ENCODE measurements at regions not wholly inside any gene's neighbourhood (a gene's known extent, or its start where the extent isn't known, plus 50 kb on each side); places are given as distances from the start of the nearest gene placed in this dataset.

DNA sequence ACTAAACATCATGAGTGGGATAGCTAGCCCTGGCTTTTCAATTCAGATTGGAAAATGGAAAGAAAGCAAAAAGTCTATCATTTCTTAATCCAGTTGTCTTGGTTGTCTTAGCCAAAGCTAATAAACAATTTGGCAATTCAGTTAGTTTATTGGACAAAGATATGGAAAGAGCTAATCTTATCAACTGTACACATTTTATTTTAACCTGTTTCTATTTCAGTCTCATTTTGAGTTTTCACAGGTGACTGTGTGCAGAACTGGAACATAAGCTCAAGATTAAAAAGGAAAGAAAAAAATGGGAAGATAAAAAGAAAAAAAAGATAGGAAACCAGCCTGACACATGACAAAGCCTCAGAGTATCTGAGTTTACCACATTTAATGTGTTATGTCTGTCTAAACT, 642.6 kb downstream of the SQOR start:
- Histone ChIP-seq H3K27me3 (no peaks in the 10 kb centered on the region), H3K4me1 (ENCODE audit: low read depth) (no peaks in the 10 kb centered on the region), H3K36me3 (no peaks in the 10 kb centered on the region), H3K4me3 (no peak overlapping the region), H3K27ac (no peak overlapping the region), H3K9me3 (ENCODE audit: low read depth) (no peaks in the 10 kb centered on the region)
- no peak for DNase-seq (ENCODE audit: low read depth in 1 of 2, low spot score in 1 of 2)
- TF ChIP-seq, protein P1, sequence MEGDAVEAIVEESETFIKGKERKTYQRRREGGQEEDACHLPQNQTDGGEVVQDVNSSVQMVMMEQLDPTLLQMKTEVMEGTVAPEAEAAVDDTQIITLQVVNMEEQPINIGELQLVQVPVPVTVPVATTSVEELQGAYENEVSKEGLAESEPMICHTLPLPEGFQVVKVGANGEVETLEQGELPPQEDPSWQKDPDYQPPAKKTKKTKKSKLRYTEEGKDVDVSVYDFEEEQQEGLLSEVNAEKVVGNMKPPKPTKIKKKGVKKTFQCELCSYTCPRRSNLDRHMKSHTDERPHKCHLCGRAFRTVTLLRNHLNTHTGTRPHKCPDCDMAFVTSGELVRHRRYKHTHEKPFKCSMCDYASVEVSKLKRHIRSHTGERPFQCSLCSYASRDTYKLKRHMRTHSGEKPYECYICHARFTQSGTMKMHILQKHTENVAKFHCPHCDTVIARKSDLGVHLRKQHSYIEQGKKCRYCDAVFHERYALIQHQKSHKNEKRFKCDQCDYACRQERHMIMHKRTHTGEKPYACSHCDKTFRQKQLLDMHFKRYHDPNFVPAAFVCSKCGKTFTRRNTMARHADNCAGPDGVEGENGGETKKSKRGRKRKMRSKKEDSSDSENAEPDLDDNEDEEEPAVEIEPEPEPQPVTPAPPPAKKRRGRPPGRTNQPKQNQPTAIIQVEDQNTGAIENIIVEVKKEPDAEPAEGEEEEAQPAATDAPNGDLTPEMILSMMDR (IDR thresholded peaks at IDR 0.05; ENCODE audit: low read depth, low read length): no peak

DNA sequence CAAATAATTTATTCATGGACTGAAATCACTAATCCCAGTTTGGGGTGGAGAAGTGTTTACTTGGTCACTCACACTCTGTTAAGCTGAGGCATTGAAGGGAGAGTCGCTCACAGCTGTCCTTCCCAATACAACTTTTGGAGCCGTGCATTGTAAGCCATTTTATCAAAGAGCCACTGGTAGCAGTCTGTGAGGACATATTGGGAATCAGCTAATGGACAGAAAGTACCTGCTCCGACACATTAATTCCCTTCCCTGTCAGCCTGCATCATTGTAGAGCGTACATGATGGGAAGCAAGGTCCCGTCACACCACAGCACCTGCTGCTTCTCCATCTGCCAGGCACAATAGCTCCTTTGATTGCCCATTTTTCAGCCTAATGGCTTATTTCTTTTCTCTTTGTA, 643.2 kb downstream of the SQOR start:
- no peak overlapping the region for H3K4me3 ChIP-seq
- H3K9me3 ChIP-seq (ENCODE audit: low read depth): no peaks in the 10 kb centered on the region
- TF ChIP-seq, protein P1 (IDR thresholded peaks at IDR 0.05; ENCODE audit: low read depth, low read length): no peak
- no peaks in the 10 kb centered on the region for H3K36me3 ChIP-seq
- H3K27me3 ChIP-seq: no peaks in the 10 kb centered on the region
- no peak overlapping the region for H3K27ac ChIP-seq
- H3K4me1 ChIP-seq (ENCODE audit: low read depth): no peaks in the 10 kb centered on the region
- no peak for DNase-seq (ENCODE audit: low read depth in 1 of 2, low spot score in 1 of 2)

DNA sequence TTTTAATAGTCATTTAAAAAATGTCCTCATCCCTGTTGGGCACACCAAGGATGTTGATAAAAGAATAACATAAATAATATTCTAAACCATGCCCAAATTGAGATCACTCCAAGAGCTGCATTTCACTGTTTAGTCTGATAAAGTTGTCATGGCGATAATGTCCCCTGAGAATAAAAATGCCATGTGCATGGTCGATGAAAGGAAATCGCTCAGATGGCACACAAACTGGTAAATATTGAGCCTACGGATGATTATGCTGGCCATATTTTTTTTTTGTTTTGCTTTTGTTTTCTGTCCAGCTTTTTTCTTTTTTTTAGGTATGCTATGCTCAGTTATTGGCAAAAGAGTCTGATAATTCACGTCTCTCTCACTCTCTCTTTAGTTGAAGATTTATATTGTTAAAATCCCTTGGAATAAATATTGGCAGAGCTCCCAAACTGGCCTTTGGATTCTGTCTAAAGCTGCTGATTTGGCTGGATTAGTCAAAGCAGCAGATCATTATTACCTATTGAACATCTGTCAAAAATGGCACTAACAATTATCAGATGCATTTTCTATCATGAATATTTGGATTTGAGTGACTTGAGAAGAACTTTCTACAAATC, 643.8 kb downstream of the SQOR start:
- Histone ChIP-seq H3K27me3 (no peaks in the 10 kb centered on the region), H3K27ac (no peak overlapping the region), H3K4me3 (no peak overlapping the region), H3K4me1 (ENCODE audit: low read depth) (no peaks in the 10 kb centered on the region), H3K9me3 (ENCODE audit: low read depth) (no peaks in the 10 kb centered on the region), H3K36me3 (no peaks in the 10 kb centered on the region)
- TF ChIP-seq, protein P1 (IDR thresholded peaks at IDR 0.05; ENCODE audit: low read depth, low read length): no peak
- DNase-seq (ENCODE audit: low read depth in 1 of 2, low spot score in 1 of 2): no peak

DNA sequence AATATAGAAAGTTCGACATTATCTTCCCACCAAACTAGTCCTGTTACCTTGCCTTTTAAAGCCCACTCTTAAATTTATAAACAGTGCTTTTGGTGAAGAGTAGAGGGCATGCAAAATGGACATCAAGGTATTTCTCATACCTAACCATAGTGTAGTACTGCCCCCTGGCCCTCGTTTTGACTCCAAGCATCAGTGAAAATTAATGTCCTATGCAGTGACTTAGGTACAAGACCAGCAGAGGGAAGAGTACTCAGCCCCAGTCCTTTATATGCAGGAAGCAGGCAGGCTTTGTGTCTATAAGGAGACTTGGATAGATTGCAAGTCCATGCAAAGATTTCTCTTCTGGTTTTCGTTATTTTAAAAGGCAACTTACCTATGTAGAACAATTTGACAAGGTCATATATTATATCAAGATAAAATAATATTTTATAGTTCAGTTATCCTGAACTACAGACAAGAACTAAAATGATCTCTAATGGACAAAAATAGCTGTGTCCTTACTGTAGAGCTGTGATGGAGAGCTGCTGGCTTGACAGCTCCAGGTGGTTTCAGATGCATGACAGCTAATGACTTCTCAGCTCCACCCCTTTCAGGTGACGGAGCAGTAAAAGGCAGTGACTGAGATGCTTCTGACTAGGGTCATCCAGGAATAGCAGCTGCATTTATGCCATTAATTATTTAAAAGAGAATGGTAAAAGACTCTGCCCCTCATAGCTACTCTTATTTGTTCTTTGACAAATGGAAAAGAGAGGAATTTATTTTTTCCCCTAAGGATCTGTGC, 646.1 kb downstream of the SQOR start:
- H3K27ac ChIP-seq: no peak overlapping the region
- no peaks in the 10 kb centered on the region for H3K27me3 ChIP-seq
- no peaks in the 10 kb centered on the region for H3K9me3 ChIP-seq (ENCODE audit: low read depth)
- H3K36me3 ChIP-seq: no peaks in the 10 kb centered on the region
- peak in 1 of 2 donors; percentile 42 for DNase-seq (ENCODE audit: low read depth in 1 of 2, low spot score in 1 of 2)
- TF ChIP-seq, protein P1 (IDR thresholded peaks at IDR 0.05; ENCODE audit: low read depth, low read length): no peak
- no peak overlapping the region for H3K4me3 ChIP-seq
- no peaks in the 10 kb centered on the region for H3K4me1 ChIP-seq (ENCODE audit: low read depth)

DNA sequence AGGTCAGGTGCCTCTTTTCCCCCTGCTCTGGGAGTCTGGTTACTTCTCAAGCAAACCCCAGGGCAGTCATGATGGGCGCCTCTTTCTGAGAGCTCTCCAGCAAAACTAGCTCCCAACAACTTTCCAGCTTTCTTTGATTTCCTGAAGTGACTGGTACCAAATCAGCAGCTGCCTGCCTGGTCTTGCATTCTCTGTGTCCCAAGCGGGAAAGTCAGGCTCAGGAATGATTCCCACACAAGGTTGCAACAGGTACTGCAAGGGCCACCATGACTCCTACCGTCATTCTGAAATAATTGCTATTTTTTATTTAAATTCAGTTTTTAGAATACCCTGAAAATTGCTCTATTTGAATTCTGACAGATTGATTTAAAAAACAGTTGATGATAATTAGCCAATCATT, 658.7 kb downstream of the SQOR start:
- H3K9me3 ChIP-seq (ENCODE audit: low read depth): no peaks in the 10 kb centered on the region
- H3K4me3 ChIP-seq: no peak overlapping the region
- H3K27ac ChIP-seq: no peak overlapping the region
- no peaks in the 10 kb centered on the region for H3K4me1 ChIP-seq (ENCODE audit: low read depth)
- no peaks in the 10 kb centered on the region for H3K36me3 ChIP-seq
- TF ChIP-seq, protein P1 (IDR thresholded peaks at IDR 0.05; ENCODE audit: low read depth, low read length): no peak
- peak in 1 of 2 donors; percentile 3 for DNase-seq (ENCODE audit: low read depth in 1 of 2, low spot score in 1 of 2)
- H3K27me3 ChIP-seq: no peaks in the 10 kb centered on the region
